Aorta (tissue), 5 donors: ENCODE measurements at regions not wholly inside any gene's neighbourhood (a gene's known extent, or its start where the extent isn't known, plus 50 kb on each side); places are given as distances from the start of the nearest gene placed in this dataset.

Experiments
- ATAC-seq: fragments of 200-7000 bp; cut with Tn5 transposase; one replicate; pipeline ENCODE4 v1.9.1; 2022; ENCODE audit warnings: moderate library complexity; ENCODE audit not compliant: low FRiP score
- DNase-seq, 2 donors: peaks; one replicate each; pipeline ENCODE4 v3.0.0-alpha.2; 2020
- H3K27ac ChIP-seq, 2 donors: one replicate each; pipeline ENCODE4 v1.5.1; 2013; ENCODE audit warnings: low read length in 2 of 2, mild to moderate bottlenecking in 2 of 2, moderate library complexity in 2 of 2, control low read depth in 1 of 2, inconsistent platforms in 1 of 2, low read depth in 1 of 2
- H3K27me3 ChIP-seq, 2 donors: one replicate each; pipeline ENCODE4 v1.6.1; 2013; ENCODE audit warnings: control low read depth in 1 of 2, low read length in 1 of 2, mild to moderate bottlenecking in 1 of 2, moderate library complexity in 1 of 2; ENCODE audit not compliant: insufficient read depth in 2 of 2, control insufficient read depth in 1 of 2
- H3K36me3 ChIP-seq, 2 donors: one replicate each; pipeline ENCODE4 v1.6.1; 2013; ENCODE audit warnings: control low read depth in 1 of 2, low read length in 1 of 2, mild to moderate bottlenecking in 1 of 2; ENCODE audit not compliant: insufficient read depth in 2 of 2, control insufficient read depth in 1 of 2
- H3K4me1 ChIP-seq, 2 donors: one replicate each; pipeline ENCODE4 v1.6.1; 2013; ENCODE audit warnings: low read length in 2 of 2, control low read depth in 1 of 2, mild to moderate bottlenecking in 1 of 2, moderate library complexity in 1 of 2; ENCODE audit not compliant: insufficient read depth in 2 of 2, control insufficient read depth in 1 of 2
- H3K4me3 ChIP-seq, 2 donors: one replicate each; pipeline ENCODE4 v1.5.1; 2013; ENCODE audit warnings: low read length in 2 of 2, control low read depth in 1 of 2, mild to moderate bottlenecking in 1 of 2
- H3K9me3 ChIP-seq: one replicate; pipeline ENCODE4 v1.6.1; 2013; ENCODE audit warnings: mild to moderate bottlenecking, low read length; ENCODE audit not compliant: control insufficient read depth
- WGBS, 2 donors: extraction: QIAGEN DNeasy Blood & Tissue Kit; methylation state at CpG; one replicate each; pipeline ENCODE4 v1.1.7; 2013; 5-methylcytosine and 5-hydroxymethylcytosine counted together
- intact Hi-C, 2 donors: fragments of 100-400 bp; cut with DNase I; formaldehyde crosslinking; loops; one replicate each; pipeline versions ENCODE4 v1.14.2 to v1.15.0; 2022
- donor health status: healthy with polysubstance abuse.
- donor health status: Bipolar disorder and iron deficiency.
- donor health status: DM: no; HTN: no; CAD: no.
- donor health status: DM: no; HTN: no; CAD: no.
- donor health status: DM: yes; HTN: yes; CAD: no.

GRCh38 chr4:114273238-114273637 lies 293.8 kb upstream of the ARSJ start:
- Histone ChIP-seq H3K4me3 (no peak overlapping the region), H3K4me1 (peaks cover 2 to 3% of the 10 kb centered on the region in 2 donors), H3K27me3 (no peaks in the 10 kb centered on the region), H3K36me3 (no peaks in the 10 kb centered on the region), H3K27ac (no peak overlapping the region), H3K9me3 (no peaks in the 10 kb centered on the region)
- no peak for ATAC-seq
- intact Hi-C loops = loop anchor here in 1 of 2 donors (10.0 kb wide), 1 partner anchor 298 kb away; the partner anchor contains the start of gene ARSJ
- 59 to 73% methylated on average over 1 of the region's 1 CpG for WGBS, 2 donors
- DNase-seq = no peak

GRCh38 chr4:114277690-114278089 lies 298.2 kb upstream of the ARSJ start:
- Histone ChIP-seq H3K9me3 (no peaks in the 10 kb centered on the region), H3K4me1 (peaks cover 3 to 4% of the 10 kb centered on the region in 2 donors), H3K4me3 (no peak overlapping the region), H3K27ac (no peak overlapping the region), H3K36me3 (no peaks in the 10 kb centered on the region), H3K27me3 (no peaks in the 10 kb centered on the region)
- WGBS, 2 donors = 94 to 98% methylated on average over 2 of the region's 2 CpGs
- no peak for ATAC-seq
- no peak for DNase-seq
- intact Hi-C loops = loop anchor here in 1 of 2 donors (10.0 kb wide), 1 partner anchor 303 kb away; the partner anchor contains the start of gene ARSJ

DNA sequence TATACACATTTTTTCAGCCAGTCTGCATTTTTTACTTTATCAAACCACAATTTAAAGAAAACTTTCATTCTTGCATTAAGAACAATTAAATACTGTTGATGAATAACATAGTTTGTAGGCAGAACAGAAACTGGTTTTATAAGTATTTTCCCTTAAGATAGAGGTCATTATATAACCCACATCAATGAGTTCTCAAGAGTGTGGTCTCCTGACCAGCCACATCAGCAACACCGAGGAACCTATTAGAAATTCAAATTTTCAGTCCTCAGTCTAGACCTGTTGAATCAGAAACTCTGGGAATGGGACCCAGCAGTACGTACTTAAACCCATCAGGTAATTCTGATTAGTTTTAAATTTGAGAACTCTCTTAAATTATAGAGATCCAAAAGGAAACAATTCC lies 299.6 kb upstream of the ARSJ start:
- WGBS, 2 donors = 74 to 95% methylated on average over 2 of the region's 2 CpGs
- Histone ChIP-seq H3K4me1 (peaks cover 3 to 4% of the 10 kb centered on the region in 2 donors), H3K36me3 (no peaks in the 10 kb centered on the region), H3K27ac (no peak overlapping the region), H3K4me3 (no peak overlapping the region), H3K9me3 (no peaks in the 10 kb centered on the region), H3K27me3 (no peaks in the 10 kb centered on the region)
- no peak for DNase-seq
- no peak for ATAC-seq
- intact Hi-C loops = loop anchor here in 1 of 2 donors (10.0 kb wide), 1 partner anchor 304 kb away; the partner anchor contains the start of gene ARSJ

DNA sequence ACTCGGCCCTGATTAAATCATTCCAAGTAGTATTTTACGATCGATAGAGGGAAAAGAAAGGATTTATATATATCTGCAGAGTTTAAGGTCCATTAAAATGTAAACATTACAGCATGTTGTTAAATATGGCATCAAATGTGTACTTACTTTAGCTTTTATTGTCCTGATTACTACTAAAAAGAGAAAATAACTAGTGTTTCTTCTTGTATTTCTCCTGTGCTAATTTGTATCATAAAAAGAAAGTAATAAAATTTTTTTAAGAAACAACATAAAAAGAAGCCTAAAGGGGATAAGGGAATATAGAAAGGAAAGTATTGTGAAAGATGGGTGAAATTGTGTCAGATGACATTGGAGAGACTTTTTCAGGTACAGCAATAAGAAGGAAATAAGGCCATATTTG lies 300.3 kb upstream of the ARSJ start:
- ATAC-seq (no peak), DNase-seq (no peak)
- no peak overlapping the region for H3K4me3 ChIP-seq
- H3K9me3 ChIP-seq = no peaks in the 10 kb centered on the region
- H3K36me3 ChIP-seq = no peaks in the 10 kb centered on the region
- no peak overlapping the region for H3K27ac ChIP-seq
- H3K4me1 ChIP-seq = peaks cover 3 to 4% of the 10 kb centered on the region in 2 donors
- H3K27me3 ChIP-seq = no peaks in the 10 kb centered on the region
- 68 to 72% methylated on average over 3 of the region's 3 CpGs for WGBS, 2 donors
- intact Hi-C loops = loop anchor here in 1 of 2 donors (5.0 to 10.0 kb wide), 2 partner anchors 83 to 305 kb away; partner anchors contain the start of gene ARSJ

DNA sequence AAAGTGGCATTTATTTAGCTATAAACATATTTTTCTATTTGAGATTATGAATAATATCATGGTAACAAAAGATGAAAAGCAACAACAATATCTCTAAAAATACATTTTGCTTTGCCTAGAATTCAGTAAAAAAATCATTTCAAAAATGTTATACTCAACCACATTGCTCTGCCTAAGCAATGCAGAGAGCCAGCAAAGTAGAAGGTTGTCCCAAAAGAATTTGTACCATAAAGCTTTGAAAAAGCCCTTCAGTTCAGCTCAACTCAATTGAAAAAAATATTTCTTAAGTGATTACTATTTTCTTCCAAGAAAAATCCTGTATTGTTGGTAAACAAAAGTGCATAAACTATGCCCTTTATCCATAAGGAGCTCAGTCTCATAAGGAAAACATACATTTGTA lies 301.2 kb upstream of the ARSJ start:
- peaks cover 3 to 4% of the 10 kb centered on the region in 2 donors for H3K4me1 ChIP-seq
- intact Hi-C loops = loop anchor here in 1 of 2 donors (5.0 kb wide), 1 partner anchor 82 kb away; no protein-coding TSS in a partner anchor
- H3K9me3 ChIP-seq = no peaks in the 10 kb centered on the region
- DNase-seq (no peak), ATAC-seq (no peak)
- no peak overlapping the region for H3K27ac ChIP-seq
- H3K27me3 ChIP-seq = no peaks in the 10 kb centered on the region
- no peaks in the 10 kb centered on the region for H3K36me3 ChIP-seq
- H3K4me3 ChIP-seq = no peak overlapping the region

- no peaks in the 10 kb centered on the region for H3K27me3 ChIP-seq
- intact Hi-C loops = loop anchor here in 1 of 2 donors (5.0 kb wide), 1 partner anchor 81 kb away; no protein-coding TSS in a partner anchor
- H3K4me3 ChIP-seq = no peak overlapping the region
- H3K36me3 ChIP-seq = no peaks in the 10 kb centered on the region
- no peak for DNase-seq
- peak overlapping the region in 1 of 2 donors; percentile 30 for H3K27ac ChIP-seq
- 31 to 33% methylated on average over 6 of the region's 6 CpGs for WGBS, 2 donors
- ATAC-seq = peak; percentile 56
- peaks cover 0 to 1% of the 10 kb centered on the region in 2 donors for H3K4me1 ChIP-seq
- H3K9me3 ChIP-seq = peaks cover 3% of the 10 kb centered on the region
Observed at GRCh38 chr4:114281164-114281960, 301.9 kb upstream of the ARSJ start.

- Histone ChIP-seq H3K36me3 (no peaks in the 10 kb centered on the region), H3K4me3 (no peak overlapping the region), H3K9me3 (peaks cover 5% of the 10 kb centered on the region), H3K4me1 (peaks cover 0 to 1% of the 10 kb centered on the region in 2 donors), H3K27ac (no peak overlapping the region), H3K27me3 (no peaks in the 10 kb centered on the region)
- 65 to 78% methylated on average over 1 of the region's 1 CpG for WGBS, 2 donors
- ATAC-seq = no peak
- intact Hi-C loops = loop anchor here in 1 of 2 donors (5.0 kb wide), 1 partner anchor 79 kb away; no protein-coding TSS in a partner anchor
- no peak for DNase-seq
Observed at GRCh38 chr4:114282937-114283336, 303.5 kb upstream of the ARSJ start.

GRCh38 chr4:114284629-114285028 lies 305.2 kb upstream of the ARSJ start:
- 94 to 100% methylated on average over 1 of the region's 1 CpG for WGBS, 2 donors
- peaks cover 5% of the 10 kb centered on the region for H3K9me3 ChIP-seq
- H3K4me3 ChIP-seq = no peak overlapping the region
- no peak for DNase-seq
- no peak overlapping the region for H3K27ac ChIP-seq
- no peaks in the 10 kb centered on the region for H3K27me3 ChIP-seq
- intact Hi-C loops = loop anchor here in 1 of 2 donors (5.0 kb wide), 1 partner anchor 78 kb away; no protein-coding TSS in a partner anchor
- no peak for ATAC-seq
- H3K4me1 ChIP-seq = peaks cover 0 to 1% of the 10 kb centered on the region in 2 donors
- H3K36me3 ChIP-seq = no peaks in the 10 kb centered on the region
